T-helper 2 cell treated with Interferon-gamma antibody and Interleukin-4, amounts not matched to agents 5 μg/mL and 100 μg/mL, for 36 hours (primary cell): ENCODE measurements at regions not wholly inside any gene's neighbourhood (a gene's known extent, or its start where the extent isn't known, plus 50 kb on each side); places are given as distances from the start of the nearest gene placed in this dataset.

Source experiments
- DNase-seq: peaks from one replicate; pipeline ENCODE4 v3.0.0; 2021; ENCODE audit warnings: low spot score
- H3K27ac Mint-ChIP-seq: one replicate; pipeline ENCODE4 v1.8.0; 2021; ENCODE audit warnings: mild to moderate bottlenecking, mixed read lengths
- H3K27me3 Mint-ChIP-seq: one replicate; pipeline ENCODE4 v1.8.0; 2021; ENCODE audit warnings: low read depth, mixed read lengths
- H3K36me3 Mint-ChIP-seq: one replicate; pipeline ENCODE4 v1.8.0; 2021; ENCODE audit warnings: low read depth, mixed read lengths
- H3K4me1 Mint-ChIP-seq: one replicate; pipeline ENCODE4 v1.8.0; 2021; ENCODE audit warnings: low read depth, mixed read lengths
- H3K4me3 Mint-ChIP-seq: one replicate; pipeline ENCODE4 v1.8.0; 2022; ENCODE audit warnings: mild to moderate bottlenecking, moderate library complexity, mixed read lengths
- H3K9me3 Mint-ChIP-seq: one replicate; pipeline ENCODE4 v1.8.0; 2021; ENCODE audit warnings: mixed read lengths

GRCh38 chr9:86679909-86680308, 267.4 kb downstream of the GAS1 start:
- H3K4me1 Mint-ChIP-seq = no peaks in the 10 kb centered on the region
- no peak overlapping the region for H3K4me3 Mint-ChIP-seq
- no peaks in the 10 kb centered on the region for H3K27me3 Mint-ChIP-seq
- H3K9me3 Mint-ChIP-seq = no peaks in the 10 kb centered on the region
- no peaks in the 10 kb centered on the region for H3K36me3 Mint-ChIP-seq
- no peak overlapping the region for H3K27ac Mint-ChIP-seq
- no peak for DNase-seq

DNA sequence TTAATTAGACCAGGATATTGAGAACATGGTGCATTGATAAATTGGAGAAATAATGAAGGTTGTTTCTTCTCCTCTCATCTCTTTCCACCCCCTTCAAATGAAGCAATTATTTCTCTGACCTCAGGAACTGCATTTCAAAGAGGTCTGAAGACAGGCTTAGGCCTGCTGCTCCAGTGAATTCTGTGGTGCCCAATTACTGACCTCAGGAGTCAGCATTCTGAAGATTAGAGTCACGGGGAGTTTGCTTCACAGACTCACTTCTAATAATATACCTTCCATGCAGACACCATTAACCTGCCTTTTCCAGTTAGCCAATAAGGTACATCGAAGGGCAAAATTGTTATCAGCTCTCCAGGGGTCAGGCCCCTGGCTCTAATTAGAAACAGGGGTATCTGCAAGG, 270.9 kb downstream of the GAS1 start:
- no peak for DNase-seq

DNA sequence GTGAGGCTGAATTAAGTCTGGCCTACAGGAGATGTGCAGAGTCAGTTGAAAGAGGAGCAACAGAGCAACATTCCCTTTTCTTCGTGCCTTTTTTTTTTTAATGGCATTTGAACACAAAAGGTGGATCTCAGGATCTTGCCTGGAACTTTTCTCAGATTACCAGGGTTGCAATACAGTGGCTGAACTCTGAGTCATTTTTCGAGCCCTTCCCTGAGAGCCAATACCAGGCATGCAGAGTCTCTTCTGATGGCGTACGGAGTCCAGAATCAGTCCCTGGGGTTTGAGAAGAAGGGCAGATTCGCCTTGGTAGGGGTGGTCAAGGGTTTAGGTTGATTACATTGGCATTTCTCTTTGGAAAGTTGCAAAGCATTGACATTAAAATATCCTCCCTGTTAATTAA, 271.5 kb downstream of the GAS1 start:
- Mint-ChIP-seq H3K27ac (no peak overlapping the region), H3K9me3 (peaks cover 2% of the 10 kb centered on the region), H3K4me1 (no peaks in the 10 kb centered on the region), H3K36me3 (no peaks in the 10 kb centered on the region), H3K4me3 (no peak overlapping the region), H3K27me3 (no peaks in the 10 kb centered on the region)
- DNase-seq = no peak

More for the DNA sequence above, 270.9 kb downstream of the GAS1 start:
- no peaks in the 10 kb centered on the region for H3K27me3 Mint-ChIP-seq
- no peak overlapping the region for H3K27ac Mint-ChIP-seq
- no peaks in the 10 kb centered on the region for H3K36me3 Mint-ChIP-seq
- H3K4me3 Mint-ChIP-seq = no peak overlapping the region
- H3K4me1 Mint-ChIP-seq = no peaks in the 10 kb centered on the region
- H3K9me3 Mint-ChIP-seq = no peaks in the 10 kb centered on the region

DNA sequence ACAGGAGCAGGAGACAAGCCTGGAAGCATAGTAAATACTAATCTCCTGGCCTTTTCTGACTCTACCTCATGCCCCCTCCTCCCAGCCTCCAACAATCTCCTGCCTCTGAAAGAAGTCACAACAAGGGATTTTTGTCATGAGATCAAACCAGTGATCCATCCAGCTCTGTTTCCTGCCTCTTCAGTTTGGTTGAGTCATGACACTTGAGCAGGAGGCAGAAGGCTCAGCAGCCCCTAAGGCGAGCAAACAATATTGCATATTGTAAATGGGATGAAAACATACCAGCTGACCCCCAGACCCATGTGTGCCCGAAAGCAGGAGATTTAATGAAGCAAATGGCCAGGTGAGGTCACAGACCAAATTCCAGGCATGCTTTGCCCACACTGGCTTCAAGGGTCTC, 272.8 kb downstream of the GAS1 start:
- H3K4me3 Mint-ChIP-seq = no peak overlapping the region
- H3K27me3 Mint-ChIP-seq = no peaks in the 10 kb centered on the region
- no peak overlapping the region for H3K27ac Mint-ChIP-seq
- peaks cover 5% of the 10 kb centered on the region for H3K9me3 Mint-ChIP-seq
- no peak for DNase-seq
- no peaks in the 10 kb centered on the region for H3K36me3 Mint-ChIP-seq
- H3K4me1 Mint-ChIP-seq = no peaks in the 10 kb centered on the region

DNA sequence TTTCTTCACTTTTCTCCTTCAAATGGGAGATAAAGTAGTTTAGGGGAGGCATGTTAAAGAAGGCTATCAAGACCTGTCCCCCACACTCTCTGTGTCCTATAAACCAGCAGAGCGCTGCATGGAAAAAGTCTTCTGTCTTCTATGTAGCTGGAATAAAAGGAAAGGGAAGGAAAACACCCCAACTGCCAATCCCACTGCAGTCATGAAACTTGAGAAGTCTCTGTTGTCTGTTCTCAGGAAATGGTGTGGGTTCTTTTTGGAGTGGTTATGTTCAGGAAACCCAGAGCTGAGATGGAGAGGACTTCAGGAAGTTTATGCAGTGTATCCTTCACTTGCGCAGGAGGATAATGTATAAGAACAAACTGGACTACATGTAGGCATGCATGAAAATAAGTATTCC, 274.3 kb downstream of the GAS1 start:
- no peaks in the 10 kb centered on the region for H3K36me3 Mint-ChIP-seq
- DNase-seq = no peak
- H3K27ac Mint-ChIP-seq = no peak overlapping the region
- no peak overlapping the region for H3K4me3 Mint-ChIP-seq
- no peaks in the 10 kb centered on the region for H3K27me3 Mint-ChIP-seq
- no peaks in the 10 kb centered on the region for H3K4me1 Mint-ChIP-seq
- peaks cover 5% of the 10 kb centered on the region for H3K9me3 Mint-ChIP-seq

DNA sequence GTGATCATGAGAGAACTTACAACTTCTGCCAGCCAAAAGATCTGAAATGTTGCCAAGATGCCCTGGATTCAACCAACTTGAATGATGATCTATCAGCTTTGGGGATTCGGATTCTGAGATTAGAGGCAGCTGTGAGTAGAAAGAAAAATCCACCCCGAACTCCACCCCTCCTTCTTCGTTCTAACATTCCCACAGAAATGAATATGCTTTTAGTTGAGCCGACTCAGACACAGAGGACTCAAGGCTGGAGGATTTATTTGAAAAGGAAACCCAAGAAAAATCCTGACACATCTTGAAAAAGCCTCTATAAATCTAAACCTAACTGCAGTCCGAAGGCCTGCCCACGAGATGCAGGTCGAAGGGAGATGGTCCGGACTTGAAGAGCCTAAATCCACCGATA, 275.0 kb downstream of the GAS1 start:
- DNase-seq = no peak
- Mint-ChIP-seq H3K4me3 (no peak overlapping the region), H3K27ac (no peak overlapping the region), H3K27me3 (no peaks in the 10 kb centered on the region), H3K4me1 (no peaks in the 10 kb centered on the region), H3K9me3 (peaks cover 5% of the 10 kb centered on the region), H3K36me3 (no peaks in the 10 kb centered on the region)

DNA sequence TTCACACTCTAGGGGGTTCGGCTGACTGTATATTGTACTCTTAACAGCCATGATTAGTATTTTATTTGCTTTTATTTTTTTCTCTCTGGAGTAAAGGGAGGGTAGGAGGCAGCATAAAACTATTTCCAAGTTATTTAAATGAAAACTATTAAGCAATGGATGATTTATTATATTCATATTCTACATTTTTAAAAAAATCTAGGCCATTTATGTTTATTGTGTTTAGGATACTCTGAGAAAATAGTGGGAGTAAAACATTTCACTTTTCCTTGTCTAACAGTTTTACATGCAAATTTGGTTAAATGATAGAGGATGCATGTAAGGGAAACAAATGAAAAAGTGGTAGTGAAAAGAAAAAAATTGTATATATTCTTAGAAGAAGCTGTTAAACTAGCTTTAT, 276.3 kb downstream of the GAS1 start:
- peaks cover 5% of the 10 kb centered on the region for H3K9me3 Mint-ChIP-seq
- no peaks in the 10 kb centered on the region for H3K27me3 Mint-ChIP-seq
- no peaks in the 10 kb centered on the region for H3K4me1 Mint-ChIP-seq
- H3K27ac Mint-ChIP-seq = no peak overlapping the region
- H3K36me3 Mint-ChIP-seq = no peaks in the 10 kb centered on the region
- H3K4me3 Mint-ChIP-seq = no peak overlapping the region
- no peak for DNase-seq

DNA sequence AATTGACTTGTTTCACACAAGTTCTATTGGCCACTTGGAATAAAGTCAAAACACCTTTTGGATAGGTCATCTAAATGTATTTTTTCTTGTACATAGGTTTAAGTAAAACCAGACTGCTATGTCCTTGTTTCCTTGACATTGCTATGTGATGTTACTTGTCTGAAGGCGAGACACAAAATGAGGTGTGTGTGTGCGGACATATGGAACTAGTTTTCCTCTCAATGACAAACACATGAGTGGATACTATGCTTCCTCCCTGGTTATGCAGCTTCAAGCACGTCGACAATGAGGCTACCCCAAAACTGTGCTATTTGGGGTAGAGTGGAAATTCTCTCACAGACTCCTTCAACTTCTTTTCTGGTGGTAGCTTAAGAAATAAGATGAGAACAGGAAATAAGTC, 276.8 kb downstream of the GAS1 start:
- no peak overlapping the region for H3K27ac Mint-ChIP-seq
- DNase-seq = no peak
- no peaks in the 10 kb centered on the region for H3K36me3 Mint-ChIP-seq
- no peak overlapping the region for H3K4me3 Mint-ChIP-seq
- no peaks in the 10 kb centered on the region for H3K27me3 Mint-ChIP-seq
- peaks cover 5% of the 10 kb centered on the region for H3K9me3 Mint-ChIP-seq
- H3K4me1 Mint-ChIP-seq = no peaks in the 10 kb centered on the region

DNA sequence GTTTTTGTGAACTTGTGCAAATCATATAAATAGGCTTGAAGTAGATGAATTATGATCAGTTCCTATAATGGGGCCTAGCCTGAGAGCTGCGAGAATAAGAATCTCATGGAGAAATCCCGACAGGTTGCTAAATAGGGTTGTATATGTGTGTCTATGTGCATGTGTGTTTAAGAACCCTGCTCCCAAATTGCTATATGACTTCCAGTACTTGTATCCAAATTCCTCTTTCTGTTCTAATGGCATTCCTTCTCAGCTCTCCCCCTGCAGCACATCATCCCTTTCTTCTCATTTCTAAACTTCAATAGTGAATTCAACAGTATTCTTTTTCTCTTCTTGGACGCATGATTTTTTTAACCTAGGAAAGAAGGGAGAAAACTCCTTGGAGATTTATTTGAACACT, 277.2 kb downstream of the GAS1 start:
- Mint-ChIP-seq H3K27ac (no peak overlapping the region), H3K27me3 (no peaks in the 10 kb centered on the region), H3K4me1 (no peaks in the 10 kb centered on the region), H3K36me3 (no peaks in the 10 kb centered on the region), H3K4me3 (no peak overlapping the region), H3K9me3 (peaks cover 5% of the 10 kb centered on the region)
- no peak for DNase-seq

DNA sequence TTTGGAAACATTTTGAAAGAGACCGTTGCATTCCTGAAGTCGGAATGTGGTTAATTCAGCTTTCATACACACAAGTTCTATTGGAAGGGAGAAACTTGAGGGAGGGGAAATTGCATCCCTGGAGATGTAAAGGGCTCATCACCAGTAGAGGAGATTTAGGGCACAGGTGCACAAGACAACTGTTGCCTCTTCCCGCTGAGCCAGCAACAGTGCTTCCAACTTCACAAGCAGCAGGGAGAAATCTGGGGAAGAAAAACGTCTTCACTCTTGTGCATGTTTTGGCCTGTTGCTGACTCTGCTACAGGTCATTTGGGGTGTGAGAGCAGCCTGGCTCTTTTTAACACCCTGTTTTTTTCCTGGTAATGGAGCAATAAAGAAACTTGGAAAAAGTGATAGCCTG, 277.9 kb downstream of the GAS1 start:
- Mint-ChIP-seq H3K27me3 (no peaks in the 10 kb centered on the region), H3K4me1 (no peaks in the 10 kb centered on the region), H3K4me3 (no peak overlapping the region), H3K27ac (peak overlapping the region; percentile 38), H3K36me3 (no peaks in the 10 kb centered on the region), H3K9me3 (peaks cover 5% of the 10 kb centered on the region)
- DNase-seq = no peak

- Mint-ChIP-seq H3K9me3 (peaks cover 5% of the 10 kb centered on the region), H3K36me3 (no peaks in the 10 kb centered on the region), H3K27me3 (no peaks in the 10 kb centered on the region), H3K27ac (no peak overlapping the region), H3K4me3 (no peak overlapping the region), H3K4me1 (no peaks in the 10 kb centered on the region)
- no peak for DNase-seq
These were observed 278.8 kb downstream of the GAS1 start for GRCh38 chr9:86668488-86668887.

GRCh38 chr9:86667307-86667706, 280.0 kb downstream of the GAS1 start:
- Mint-ChIP-seq H3K9me3 (peaks cover 5% of the 10 kb centered on the region), H3K36me3 (no peaks in the 10 kb centered on the region), H3K27me3 (no peaks in the 10 kb centered on the region), H3K27ac (no peak overlapping the region), H3K4me3 (no peak overlapping the region), H3K4me1 (no peaks in the 10 kb centered on the region)
- no peak for DNase-seq

- H3K27me3 Mint-ChIP-seq = no peaks in the 10 kb centered on the region
- no peaks in the 10 kb centered on the region for H3K36me3 Mint-ChIP-seq
- no peaks in the 10 kb centered on the region for H3K9me3 Mint-ChIP-seq
- DNase-seq = no peak
- H3K27ac Mint-ChIP-seq = no peak overlapping the region
- no peaks in the 10 kb centered on the region for H3K4me1 Mint-ChIP-seq
- no peak overlapping the region for H3K4me3 Mint-ChIP-seq
These were observed 281.9 kb downstream of the GAS1 start for GRCh38 chr9:86665416-86665815.

- Mint-ChIP-seq H3K9me3 (no peaks in the 10 kb centered on the region), H3K27ac (no peak overlapping the region), H3K27me3 (no peaks in the 10 kb centered on the region), H3K36me3 (no peaks in the 10 kb centered on the region), H3K4me1 (peaks cover 5% of the 10 kb centered on the region), H3K4me3 (no peak overlapping the region)
- DNase-seq = no peak
These were observed 282.7 kb downstream of the GAS1 start for GRCh38 chr9:86664603-86665002.

- DNase-seq = no peak
- no peak overlapping the region for H3K4me3 Mint-ChIP-seq
- no peaks in the 10 kb centered on the region for H3K27me3 Mint-ChIP-seq
- H3K27ac Mint-ChIP-seq = no peak overlapping the region
- no peaks in the 10 kb centered on the region for H3K36me3 Mint-ChIP-seq
- H3K4me1 Mint-ChIP-seq = peaks cover 5% of the 10 kb centered on the region
- no peaks in the 10 kb centered on the region for H3K9me3 Mint-ChIP-seq
These were observed 283.4 kb downstream of the GAS1 start for GRCh38 chr9:86663905-86664304.
